GM18520 (cell line): ENCODE measurements at regions not wholly inside any gene's neighbourhood (a gene's known extent, or its start where the extent isn't known, plus 50 kb on each side); places are given as distances from the start of the nearest gene placed in this dataset.

Experiments used
- ATAC-seq: cut with Tn5 transposase; IDR thresholded peaks from one replicate; pipeline ENCODE4 v1.9.1; 2021; ENCODE audit not compliant: unreplicated experiment

GRCh38 chr3:67733269-67733950 lies 79.0 kb upstream of the SUCLG2 start:
- no peak for ATAC-seq

DNA sequence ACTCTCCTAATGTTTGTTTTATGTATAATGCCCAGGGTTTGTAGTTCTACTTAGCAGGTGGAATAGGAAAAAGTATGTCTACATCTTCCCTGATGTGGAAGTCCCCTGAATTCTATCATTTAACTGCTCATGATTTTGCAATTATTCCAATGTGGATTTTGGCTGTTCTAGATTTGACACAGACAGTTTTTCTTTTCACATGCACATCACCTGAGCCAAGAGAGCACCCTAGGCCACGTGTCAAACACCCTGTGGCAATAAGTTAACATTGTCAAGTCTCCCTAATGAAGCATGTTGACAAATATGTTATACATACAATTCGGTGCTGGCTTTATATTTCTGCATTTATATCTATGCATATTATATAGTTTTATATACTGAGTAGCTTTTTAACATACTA lies 70.0 kb upstream of the SUCLG2 start:
- no peak for ATAC-seq

GRCh38 chr3:67723863-67724262 lies 69.5 kb upstream of the SUCLG2 start:
- ATAC-seq, result no peak

DNA sequence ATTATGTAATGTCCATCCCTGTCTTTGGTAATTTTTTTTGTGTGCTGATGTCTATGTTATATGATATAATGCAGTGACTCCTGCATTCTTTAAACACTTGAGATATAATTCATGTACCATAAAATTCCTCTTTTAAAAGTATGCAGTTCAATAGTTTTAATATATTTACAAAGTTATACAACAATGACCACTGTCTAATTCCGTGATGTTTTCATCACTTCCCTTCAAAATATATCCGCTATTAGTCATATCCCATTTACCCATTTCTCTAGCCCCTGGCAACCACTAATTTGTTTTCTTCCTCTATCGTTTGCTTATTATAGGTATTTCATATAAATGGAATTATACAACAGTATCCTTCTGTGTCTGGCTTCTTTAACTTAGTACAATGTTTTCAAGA lies 64.9 kb upstream of the SUCLG2 start:
- ATAC-seq, result no peak

- ATAC-seq, result no peak
Measured at GRCh38 chr3:67715971-67716370, 61.6 kb upstream of the SUCLG2 start.

DNA sequence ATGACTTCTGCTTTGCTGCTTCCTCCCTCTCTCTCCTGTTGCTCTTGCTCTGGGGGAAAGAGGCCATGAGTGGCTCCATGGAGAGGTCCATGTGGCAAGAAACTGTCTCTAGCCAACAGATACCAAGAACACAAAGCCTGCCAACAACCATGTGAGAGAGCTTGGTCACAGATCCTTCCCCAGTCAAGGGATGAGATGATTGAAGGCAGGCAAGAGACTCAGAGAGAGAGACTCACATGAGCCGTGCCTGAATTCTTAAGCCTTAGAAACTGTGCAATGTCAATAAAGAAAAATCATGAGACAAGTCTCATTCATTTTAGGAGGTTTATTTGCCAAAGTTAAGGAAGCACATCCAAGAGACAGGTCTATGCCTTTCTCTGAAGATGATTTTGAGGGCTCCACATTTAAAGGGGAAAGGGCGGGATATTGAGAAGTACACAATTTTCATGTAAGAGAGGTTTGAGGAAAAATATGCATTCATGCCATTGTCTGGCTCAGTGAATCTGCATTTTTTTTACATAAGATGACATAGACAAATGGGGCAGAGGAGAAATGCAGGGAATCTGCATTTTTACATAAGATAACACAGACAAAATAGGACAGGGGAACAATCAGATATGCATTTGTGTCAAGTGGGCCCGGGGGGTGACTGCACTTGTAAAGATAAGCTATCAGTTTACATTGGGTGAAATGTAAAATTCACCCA lies 59.5 kb upstream of the SUCLG2 start:
- ATAC-seq, result no peak

DNA sequence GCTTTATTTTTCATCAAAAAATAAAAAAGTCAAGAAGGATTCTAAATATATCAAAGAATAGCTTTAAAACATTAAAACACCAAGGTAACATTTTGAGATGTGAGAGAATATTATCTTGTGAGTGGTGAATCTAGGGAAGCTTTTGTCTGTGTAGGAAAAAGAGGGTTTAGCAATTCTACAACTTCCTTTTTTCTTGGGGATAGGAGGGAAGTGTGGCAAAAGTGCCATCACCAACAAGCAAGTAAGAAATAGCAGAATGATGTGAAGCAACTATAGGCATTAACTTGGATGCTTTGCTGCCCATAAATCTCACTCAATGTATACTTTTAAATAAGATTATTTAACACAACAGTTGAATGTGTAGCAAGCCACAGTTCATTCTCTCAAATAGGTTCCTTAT lies 57.8 kb upstream of the SUCLG2 start:
- ATAC-seq, result no peak

GRCh38 chr3:67710396-67710795 lies 56.0 kb upstream of the SUCLG2 start:
- ATAC-seq, result no peak

GRCh38 chr3:67706934-67707333 lies 52.5 kb upstream of the SUCLG2 start:
- ATAC-seq, result no peak

GRCh38 chr3:67704322-67704721 lies 49.9 kb upstream of the SUCLG2 start:
- no peak for ATAC-seq
